Fibroblast of lung (primary cell): ENCODE measurements at regions not wholly inside any gene's neighbourhood (a gene's known extent, or its start where the extent isn't known, plus 50 kb on each side); places are given as distances from the start of the nearest gene placed in this dataset.

Source experiments
- DNase-seq, 2 donors: peaks; one replicate each; pipeline versions ENCODE4 v3.0.0 to v3.0.0-alpha.2; 2010; ENCODE audit warnings: low read depth in 2 of 2
- H2AFZ ChIP-seq: 2 replicates; pipeline ENCODE4 v1.5.1; 2012; ENCODE audit warnings: low read length, control low read depth, inconsistent platforms
- H3K27ac ChIP-seq: 2 replicates; pipeline ENCODE4 v1.5.1; 2011; ENCODE audit warnings: low read length, control low read depth; ENCODE audit not compliant: insufficient read depth
- H3K27me3 ChIP-seq: 2 replicates; pipeline ENCODE4 v1.5.1; 2011; ENCODE audit warnings: mild to moderate bottlenecking, low read length; ENCODE audit not compliant: control insufficient read depth, insufficient read depth
- H3K36me3 ChIP-seq: 2 replicates; pipeline ENCODE4 v1.5.1; 2011; ENCODE audit warnings: low read length; ENCODE audit not compliant: control insufficient read depth, insufficient read depth
- H3K4me1 ChIP-seq: 2 replicates; pipeline ENCODE4 v1.5.1; 2011; ENCODE audit warnings: low read length; ENCODE audit not compliant: control insufficient read depth, insufficient read depth; ENCODE audit errors: extremely low read depth
- H3K4me2 ChIP-seq: 2 replicates; pipeline ENCODE4 v1.5.1; 2011; ENCODE audit warnings: low read length, control low read depth; ENCODE audit not compliant: insufficient read depth; ENCODE audit errors: extremely low read depth
- H3K4me3 ChIP-seq, 4 experiments: fragments of 200-600 bp in 1 of 4; sonication (generic) in 1 of 4; replicated peaks in 1 of 4; 2 replicates each; pipeline ENCODE4 v1.5.1; 2011 to 2016; ENCODE audit warnings: low read length in 4 of 4, low read depth in 3 of 4, mild to moderate bottlenecking in 3 of 4, control low read depth in 2 of 4, inconsistent platforms in 1 of 4, mixed read lengths in 1 of 4; ENCODE audit not compliant: insufficient read depth in 1 of 4; ENCODE audit errors: control extremely low read depth in 1 of 4
- H3K79me2 ChIP-seq: 2 replicates; pipeline ENCODE4 v1.5.1; 2012; ENCODE audit warnings: mild to moderate bottlenecking, low read length, inconsistent platforms; ENCODE audit not compliant: control insufficient read depth, insufficient read depth
- H3K9ac ChIP-seq: 2 replicates; pipeline ENCODE4 v1.5.1; 2011; ENCODE audit warnings: mild to moderate bottlenecking, low read length, control low read depth; ENCODE audit not compliant: insufficient read depth
- H3K9me3 ChIP-seq: 2 replicates; pipeline ENCODE4 v1.5.1; 2012; ENCODE audit warnings: low read depth, low read length; ENCODE audit not compliant: control insufficient read depth, insufficient read depth
- H4K20me1 ChIP-seq: 2 replicates; pipeline ENCODE4 v1.5.1; 2011; ENCODE audit warnings: low read length; ENCODE audit not compliant: control insufficient read depth, insufficient read depth; ENCODE audit errors: extremely low read depth
- EZH2 ChIP-seq: IDR thresholded peaks from 2 replicates; pipeline ENCODE4 v1.5.1; 2012; ENCODE audit warnings: low read length, control low read depth, mild to moderate bottlenecking; ENCODE audit errors: missing control alignments
- TF ChIP-seq, protein P1 (sequence below), 2 donors: IDR thresholded peaks in 1 of 2; conservative IDR thresholded peaks in 1 of 2; 1 replicate in 1 of 2; 2 replicates in 1 of 2; pipeline ENCODE4 v1.5.1; 2011 to 2012; ENCODE audit warnings: low read length in 2 of 2, control low read depth in 1 of 2, inconsistent platforms in 1 of 2, low read depth in 1 of 2, mild to moderate bottlenecking in 1 of 2

DNA sequence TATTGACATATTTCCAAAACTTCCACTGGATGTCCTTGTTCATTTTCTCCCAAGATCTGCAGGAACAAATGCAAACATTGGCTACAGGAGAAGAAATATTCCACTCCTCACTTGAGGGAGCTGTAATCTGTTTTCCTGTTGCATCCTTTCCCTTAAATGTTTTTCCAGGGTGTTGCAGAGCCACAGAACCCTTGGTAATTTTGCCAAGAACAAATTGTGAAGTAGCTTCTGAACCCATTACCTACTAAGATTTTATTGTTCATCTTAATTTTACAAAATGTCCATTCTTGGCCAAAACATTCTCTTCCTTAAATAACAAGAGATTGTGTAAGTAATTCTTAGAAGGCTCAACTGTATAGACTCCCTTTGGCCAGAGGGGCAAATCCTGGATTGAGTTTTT lies 177.0 kb downstream of the GNAT3 start:
- H3K4me3 ChIP-seq, result no peak overlapping the region
- H3K36me3 ChIP-seq, result no peaks in the 10 kb centered on the region
- H2AFZ ChIP-seq, result no peak overlapping the region
- no peak overlapping the region for H3K9ac ChIP-seq
- no peaks in the 10 kb centered on the region for H3K79me2 ChIP-seq
- H4K20me1 ChIP-seq, result no peaks in the 10 kb centered on the region
- peak in 1 of 2 donors; percentile 37 for DNase-seq
- peaks cover 4% of the 10 kb centered on the region for H3K4me1 ChIP-seq
- no peaks in the 10 kb centered on the region for H3K9me3 ChIP-seq
- H3K4me2 ChIP-seq, result no peak overlapping the region
- no peak overlapping the region for H3K27ac ChIP-seq
- TF ChIP-seq, protein P1, sequence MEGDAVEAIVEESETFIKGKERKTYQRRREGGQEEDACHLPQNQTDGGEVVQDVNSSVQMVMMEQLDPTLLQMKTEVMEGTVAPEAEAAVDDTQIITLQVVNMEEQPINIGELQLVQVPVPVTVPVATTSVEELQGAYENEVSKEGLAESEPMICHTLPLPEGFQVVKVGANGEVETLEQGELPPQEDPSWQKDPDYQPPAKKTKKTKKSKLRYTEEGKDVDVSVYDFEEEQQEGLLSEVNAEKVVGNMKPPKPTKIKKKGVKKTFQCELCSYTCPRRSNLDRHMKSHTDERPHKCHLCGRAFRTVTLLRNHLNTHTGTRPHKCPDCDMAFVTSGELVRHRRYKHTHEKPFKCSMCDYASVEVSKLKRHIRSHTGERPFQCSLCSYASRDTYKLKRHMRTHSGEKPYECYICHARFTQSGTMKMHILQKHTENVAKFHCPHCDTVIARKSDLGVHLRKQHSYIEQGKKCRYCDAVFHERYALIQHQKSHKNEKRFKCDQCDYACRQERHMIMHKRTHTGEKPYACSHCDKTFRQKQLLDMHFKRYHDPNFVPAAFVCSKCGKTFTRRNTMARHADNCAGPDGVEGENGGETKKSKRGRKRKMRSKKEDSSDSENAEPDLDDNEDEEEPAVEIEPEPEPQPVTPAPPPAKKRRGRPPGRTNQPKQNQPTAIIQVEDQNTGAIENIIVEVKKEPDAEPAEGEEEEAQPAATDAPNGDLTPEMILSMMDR (conservative IDR thresholded peaks at IDR 0.05 in 1 of 2, IDR thresholded peaks at IDR 0.05 in 1 of 2; ENCODE audit: low read depth in 1 of 2, low read length in 2 of 2), result no peak
- TF ChIP-seq EZH2, result no peak
- no peaks in the 10 kb centered on the region for H3K27me3 ChIP-seq

- DNase-seq, result no peak
- no peaks in the 10 kb centered on the region for H3K9me3 ChIP-seq
- H3K4me3 ChIP-seq, result no peak overlapping the region
- H3K36me3 ChIP-seq, result no peaks in the 10 kb centered on the region
- H3K79me2 ChIP-seq, result no peaks in the 10 kb centered on the region
- no peaks in the 10 kb centered on the region for H3K27me3 ChIP-seq
- peaks cover 5% of the 10 kb centered on the region for H3K4me1 ChIP-seq
- H4K20me1 ChIP-seq, result no peaks in the 10 kb centered on the region
- no peak overlapping the region for H3K27ac ChIP-seq
- H3K9ac ChIP-seq, result no peak overlapping the region
- H3K4me2 ChIP-seq, result no peak overlapping the region
- H2AFZ ChIP-seq, result no peak overlapping the region
- TF ChIP-seq, protein P1 (conservative IDR thresholded peaks at IDR 0.05 in 1 of 2, IDR thresholded peaks at IDR 0.05 in 1 of 2; ENCODE audit: low read depth in 1 of 2, low read length in 2 of 2), result no peak
- no peak for TF ChIP-seq EZH2
Observed at GRCh38 chr7:80334196-80334595, 177.7 kb downstream of the GNAT3 start.

DNA sequence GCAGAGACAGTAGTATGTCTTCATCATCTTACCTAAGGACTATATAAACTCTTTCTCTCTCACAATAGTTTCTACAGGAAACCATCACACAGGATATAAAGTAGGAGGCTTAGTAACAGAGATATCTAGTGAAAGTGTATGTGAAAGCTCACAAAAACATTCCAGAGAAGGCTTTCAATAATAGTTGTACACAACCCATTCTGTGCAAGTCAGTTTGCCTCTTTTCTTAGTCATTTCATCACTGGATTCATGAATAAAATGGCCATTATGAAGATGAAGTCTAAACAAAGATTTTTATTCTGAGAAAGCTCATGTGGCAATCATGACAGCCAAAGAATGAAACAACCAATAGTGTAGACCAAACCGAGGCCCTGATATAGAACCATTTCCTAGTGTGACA lies 178.8 kb downstream of the GNAT3 start:
- Histone ChIP-seq H3K36me3 (no peaks in the 10 kb centered on the region), H3K4me1 (peaks cover 5% of the 10 kb centered on the region), H4K20me1 (no peaks in the 10 kb centered on the region), H3K4me2 (no peak overlapping the region), H3K27me3 (no peaks in the 10 kb centered on the region), H3K79me2 (no peaks in the 10 kb centered on the region), H3K9me3 (no peaks in the 10 kb centered on the region), H3K4me3 (no peak overlapping the region), H2AFZ (no peak overlapping the region), H3K9ac (no peak overlapping the region), H3K27ac (no peak overlapping the region)
- TF ChIP-seq, protein P1 (conservative IDR thresholded peaks at IDR 0.05 in 1 of 2, IDR thresholded peaks at IDR 0.05 in 1 of 2; ENCODE audit: low read depth in 1 of 2, low read length in 2 of 2), result no peak
- TF ChIP-seq EZH2, result no peak
- no peak for DNase-seq
